HG03039 (cell line): ENCODE measurements at regions not wholly inside any gene's neighbourhood (a gene's known extent, or its start where the extent isn't known, plus 50 kb on each side); places are given as distances from the start of the nearest gene placed in this dataset.

Experiments used
- ATAC-seq: cut with Tn5 transposase; IDR thresholded peaks from one replicate; pipeline ENCODE4 v1.9.1; 2021; ENCODE audit warnings: mild to moderate bottlenecking, moderate library complexity; ENCODE audit not compliant: unreplicated experiment

- ATAC-seq: no peak
These were observed 74.8 kb downstream of the ZNF280B start for GRCh38 chr22:22433770-22434169.
